ENCODE measurements at regions not wholly inside any gene's neighbourhood (a gene's known extent, or its start where the extent isn't known, plus 50 kb on each side); places are given as distances from the start of the nearest gene placed in this dataset.

DNA sequence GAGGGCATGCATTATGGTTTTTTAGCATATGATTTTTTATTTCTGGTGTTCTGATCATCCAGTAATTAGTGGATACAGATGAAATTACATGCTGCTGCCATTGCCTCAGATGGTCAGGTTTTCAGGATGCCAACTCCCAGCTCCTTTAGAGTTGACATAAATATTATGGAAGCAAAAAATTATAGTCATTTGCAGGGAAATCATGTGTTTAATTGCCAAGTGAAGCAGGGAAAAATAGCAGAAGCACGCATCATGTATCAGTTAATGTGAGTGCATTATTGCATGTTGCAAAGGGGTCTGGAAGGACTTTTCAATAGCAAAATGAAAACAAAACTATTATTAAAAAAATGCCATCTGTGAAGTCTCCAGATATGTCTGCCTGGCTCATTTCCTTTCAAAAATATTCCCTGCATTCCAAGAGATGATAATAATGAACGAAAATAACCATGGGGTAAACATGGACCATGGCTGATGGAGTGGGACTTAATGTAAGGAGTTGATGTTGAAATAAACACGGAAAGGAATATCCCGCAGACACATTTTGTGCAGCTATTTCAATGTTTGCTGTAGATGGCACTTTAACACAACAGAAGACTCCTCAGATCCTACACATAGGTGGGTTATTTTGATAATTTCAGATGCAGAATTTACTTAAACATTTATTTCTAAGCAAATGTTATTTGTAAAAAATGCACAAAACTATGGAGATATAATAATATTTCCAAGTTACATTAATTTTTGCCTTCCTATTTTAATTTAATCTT, 87.7 kb upstream of the DYNAP start:
- no peak for TF ChIP-seq ZNF565 (CRISPR knock-in tag; conservative IDR thresholded peaks at IDR 0.05; ENCODE audit: low read depth)
- TF ChIP-seq, protein P1, sequence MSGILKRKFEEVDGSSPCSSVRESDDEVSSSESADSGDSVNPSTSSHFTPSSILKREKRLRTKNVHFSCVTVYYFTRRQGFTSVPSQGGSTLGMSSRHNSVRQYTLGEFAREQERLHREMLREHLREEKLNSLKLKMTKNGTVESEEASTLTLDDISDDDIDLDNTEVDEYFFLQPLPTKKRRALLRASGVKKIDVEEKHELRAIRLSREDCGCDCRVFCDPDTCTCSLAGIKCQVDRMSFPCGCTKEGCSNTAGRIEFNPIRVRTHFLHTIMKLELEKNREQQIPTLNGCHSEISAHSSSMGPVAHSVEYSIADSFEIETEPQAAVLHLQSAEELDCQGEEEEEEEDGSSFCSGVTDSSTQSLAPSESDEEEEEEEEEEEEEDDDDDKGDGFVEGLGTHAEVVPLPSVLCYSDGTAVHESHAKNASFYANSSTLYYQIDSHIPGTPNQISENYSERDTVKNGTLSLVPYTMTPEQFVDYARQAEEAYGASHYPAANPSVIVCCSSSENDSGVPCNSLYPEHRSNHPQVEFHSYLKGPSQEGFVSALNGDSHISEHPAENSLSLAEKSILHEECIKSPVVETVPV (CRISPR knock-in tag; IDR thresholded peaks at IDR 0.05), result no peak
- TF ChIP-seq, protein P2, sequence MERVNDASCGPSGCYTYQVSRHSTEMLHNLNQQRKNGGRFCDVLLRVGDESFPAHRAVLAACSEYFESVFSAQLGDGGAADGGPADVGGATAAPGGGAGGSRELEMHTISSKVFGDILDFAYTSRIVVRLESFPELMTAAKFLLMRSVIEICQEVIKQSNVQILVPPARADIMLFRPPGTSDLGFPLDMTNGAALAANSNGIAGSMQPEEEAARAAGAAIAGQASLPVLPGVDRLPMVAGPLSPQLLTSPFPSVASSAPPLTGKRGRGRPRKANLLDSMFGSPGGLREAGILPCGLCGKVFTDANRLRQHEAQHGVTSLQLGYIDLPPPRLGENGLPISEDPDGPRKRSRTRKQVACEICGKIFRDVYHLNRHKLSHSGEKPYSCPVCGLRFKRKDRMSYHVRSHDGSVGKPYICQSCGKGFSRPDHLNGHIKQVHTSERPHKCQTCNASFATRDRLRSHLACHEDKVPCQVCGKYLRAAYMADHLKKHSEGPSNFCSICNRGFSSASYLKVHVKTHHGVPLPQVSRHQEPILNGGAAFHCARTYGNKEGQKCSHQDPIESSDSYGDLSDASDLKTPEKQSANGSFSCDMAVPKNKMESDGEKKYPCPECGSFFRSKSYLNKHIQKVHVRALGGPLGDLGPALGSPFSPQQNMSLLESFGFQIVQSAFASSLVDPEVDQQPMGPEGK (CRISPR knock-in tag; IDR thresholded peaks at IDR 0.05; ENCODE audit: borderline replicate concordance), result no peak
- TF ChIP-seq, protein P3, sequence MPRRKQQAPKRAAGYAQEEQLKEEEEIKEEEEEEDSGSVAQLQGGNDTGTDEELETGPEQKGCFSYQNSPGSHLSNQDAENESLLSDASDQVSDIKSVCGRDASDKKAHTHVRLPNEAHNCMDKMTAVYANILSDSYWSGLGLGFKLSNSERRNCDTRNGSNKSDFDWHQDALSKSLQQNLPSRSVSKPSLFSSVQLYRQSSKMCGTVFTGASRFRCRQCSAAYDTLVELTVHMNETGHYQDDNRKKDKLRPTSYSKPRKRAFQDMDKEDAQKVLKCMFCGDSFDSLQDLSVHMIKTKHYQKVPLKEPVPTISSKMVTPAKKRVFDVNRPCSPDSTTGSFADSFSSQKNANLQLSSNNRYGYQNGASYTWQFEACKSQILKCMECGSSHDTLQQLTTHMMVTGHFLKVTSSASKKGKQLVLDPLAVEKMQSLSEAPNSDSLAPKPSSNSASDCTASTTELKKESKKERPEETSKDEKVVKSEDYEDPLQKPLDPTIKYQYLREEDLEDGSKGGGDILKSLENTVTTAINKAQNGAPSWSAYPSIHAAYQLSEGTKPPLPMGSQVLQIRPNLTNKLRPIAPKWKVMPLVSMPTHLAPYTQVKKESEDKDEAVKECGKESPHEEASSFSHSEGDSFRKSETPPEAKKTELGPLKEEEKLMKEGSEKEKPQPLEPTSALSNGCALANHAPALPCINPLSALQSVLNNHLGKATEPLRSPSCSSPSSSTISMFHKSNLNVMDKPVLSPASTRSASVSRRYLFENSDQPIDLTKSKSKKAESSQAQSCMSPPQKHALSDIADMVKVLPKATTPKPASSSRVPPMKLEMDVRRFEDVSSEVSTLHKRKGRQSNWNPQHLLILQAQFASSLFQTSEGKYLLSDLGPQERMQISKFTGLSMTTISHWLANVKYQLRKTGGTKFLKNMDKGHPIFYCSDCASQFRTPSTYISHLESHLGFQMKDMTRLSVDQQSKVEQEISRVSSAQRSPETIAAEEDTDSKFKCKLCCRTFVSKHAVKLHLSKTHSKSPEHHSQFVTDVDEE (CRISPR knock-in tag; IDR thresholded peaks at IDR 0.05), result no peak
- no peak for TF ChIP-seq SNAI2 (CRISPR knock-in tag; IDR thresholded peaks at IDR 0.05)
- no peak for TF ChIP-seq ARNTL (CRISPR knock-in tag; IDR thresholded peaks at IDR 0.05; ENCODE audit: borderline replicate concordance, low read depth)

Data from SK-N-SH treated with all-trans-retinoic acid at 6 μM for 48 hours (cell line).